ENCODE measurements at regions not wholly inside any gene's neighbourhood (a gene's known extent, or its start where the extent isn't known, plus 50 kb on each side); places are given as distances from the start of the nearest gene placed in this dataset.

DNA sequence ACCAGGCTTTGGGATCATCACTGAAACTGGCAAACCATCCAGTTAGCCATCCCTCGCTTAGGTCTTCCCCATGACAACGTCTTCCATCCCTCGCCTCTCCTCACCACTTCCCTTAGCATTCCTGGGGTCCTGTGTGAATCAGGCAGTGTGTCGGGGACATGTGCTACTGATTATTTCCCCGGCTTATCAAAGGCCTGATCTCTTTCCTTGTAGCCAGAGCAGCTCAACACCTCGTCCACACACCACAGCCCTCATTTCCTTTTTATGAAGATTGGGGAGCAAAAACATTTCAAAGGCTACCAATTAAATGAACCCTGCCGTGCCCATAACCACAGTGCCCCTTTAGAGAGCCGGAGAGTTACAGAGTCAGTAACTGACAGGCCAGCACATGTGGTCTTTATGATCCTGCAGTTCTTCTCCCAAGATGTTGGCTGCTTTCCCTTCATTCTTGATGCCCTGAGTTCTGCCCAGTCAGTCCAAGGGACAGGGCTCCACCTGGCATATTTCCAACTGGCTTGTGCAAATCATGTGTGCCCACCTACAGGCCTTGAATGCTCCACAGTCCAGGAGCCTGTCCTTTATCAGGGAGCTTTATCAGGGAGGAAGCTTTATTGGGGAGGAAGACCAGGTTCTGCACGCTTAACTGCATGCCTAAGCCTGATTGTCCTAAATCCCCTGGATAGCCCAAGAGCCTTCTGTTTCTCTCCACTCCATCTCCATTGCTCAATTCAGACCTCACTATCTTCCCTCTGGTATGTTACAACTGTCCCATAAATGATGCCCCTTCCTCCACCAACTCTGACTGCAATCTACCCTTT lies 343.1 kb downstream of the CYRIA start:
- no peaks in the 10 kb centered on the region for H3K4me1 Mint-ChIP-seq
- DNase-seq (no peak), ATAC-seq (ENCODE audit: low read depth) (no peak)
- no peaks in the 10 kb centered on the region for H3K27me3 Mint-ChIP-seq
- POLR2A ChIA-PET: no interaction called here
- H3K36me3 Mint-ChIP-seq: no peaks in the 10 kb centered on the region
- no peaks in the 10 kb centered on the region for H3K9me3 Mint-ChIP-seq
- H3K27ac Mint-ChIP-seq: no peak overlapping the region
- no peak overlapping the region for H3K4me3 Mint-ChIP-seq

GRCh38 chr2:16321872-16322271 lies 343.8 kb downstream of the CYRIA start:
- H3K4me3 Mint-ChIP-seq: no peak overlapping the region
- no peak overlapping the region for H3K27ac Mint-ChIP-seq
- no peaks in the 10 kb centered on the region for H3K4me1 Mint-ChIP-seq
- no peaks in the 10 kb centered on the region for H3K36me3 Mint-ChIP-seq
- no peak for ATAC-seq (ENCODE audit: low read depth)
- no peaks in the 10 kb centered on the region for H3K27me3 Mint-ChIP-seq
- no peaks in the 10 kb centered on the region for H3K9me3 Mint-ChIP-seq
- no peak for DNase-seq
- POLR2A ChIA-PET: no interaction called here

DNA sequence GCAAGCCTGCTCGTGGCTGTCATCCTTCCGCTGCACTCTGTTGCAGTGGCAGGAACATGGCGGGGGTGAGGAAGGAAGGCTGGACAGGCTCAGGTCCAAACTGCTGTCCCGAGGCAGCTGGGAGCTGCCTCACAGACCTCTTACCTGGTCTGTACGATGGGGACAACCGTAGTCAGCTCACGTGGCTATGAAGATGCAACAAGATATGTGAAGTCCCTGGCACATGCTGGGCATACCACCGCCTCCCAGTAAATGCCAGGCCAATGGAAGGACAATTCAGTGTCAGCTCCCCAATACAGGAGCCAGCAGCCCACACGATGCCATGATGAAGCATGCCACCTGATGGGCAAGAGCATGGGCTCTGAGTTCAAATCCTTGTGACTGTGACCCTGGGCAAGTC lies 344.4 kb downstream of the CYRIA start:
- Mint-ChIP-seq H3K27ac (no peak overlapping the region), H3K27me3 (no peaks in the 10 kb centered on the region), H3K9me3 (no peaks in the 10 kb centered on the region), H3K36me3 (no peaks in the 10 kb centered on the region), H3K4me1 (no peaks in the 10 kb centered on the region), H3K4me3 (no peak overlapping the region)
- POLR2A ChIA-PET: no interaction called here
- DNase-seq (no peak), ATAC-seq (ENCODE audit: low read depth) (no peak)

DNA sequence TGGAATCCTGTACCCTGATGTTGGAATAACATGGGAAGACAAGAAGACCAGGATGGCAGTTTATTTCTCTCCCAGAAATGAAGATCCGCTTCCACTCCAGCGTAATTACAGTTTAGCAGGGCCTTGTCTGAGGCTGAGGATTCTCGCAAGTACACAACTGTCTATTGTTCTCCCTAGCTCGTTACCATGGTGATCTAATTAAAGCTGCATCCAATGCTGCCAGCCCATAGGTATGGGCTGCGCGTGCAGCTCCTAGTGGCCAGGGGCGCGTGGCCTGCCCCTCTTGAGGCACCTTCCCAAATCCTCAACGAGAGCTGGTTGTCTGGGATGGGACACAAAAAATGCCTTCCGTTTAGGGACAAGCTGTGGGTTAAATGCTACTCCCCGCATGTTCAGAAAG lies 344.9 kb downstream of the CYRIA start:
- no peaks in the 10 kb centered on the region for H3K27me3 Mint-ChIP-seq
- DNase-seq: no peak
- H3K27ac Mint-ChIP-seq: no peak overlapping the region
- no peaks in the 10 kb centered on the region for H3K4me1 Mint-ChIP-seq
- no peak overlapping the region for H3K4me3 Mint-ChIP-seq
- POLR2A ChIA-PET: no interaction called here
- no peak for ATAC-seq (ENCODE audit: low read depth)
- H3K9me3 Mint-ChIP-seq: no peaks in the 10 kb centered on the region
- no peaks in the 10 kb centered on the region for H3K36me3 Mint-ChIP-seq

DNA sequence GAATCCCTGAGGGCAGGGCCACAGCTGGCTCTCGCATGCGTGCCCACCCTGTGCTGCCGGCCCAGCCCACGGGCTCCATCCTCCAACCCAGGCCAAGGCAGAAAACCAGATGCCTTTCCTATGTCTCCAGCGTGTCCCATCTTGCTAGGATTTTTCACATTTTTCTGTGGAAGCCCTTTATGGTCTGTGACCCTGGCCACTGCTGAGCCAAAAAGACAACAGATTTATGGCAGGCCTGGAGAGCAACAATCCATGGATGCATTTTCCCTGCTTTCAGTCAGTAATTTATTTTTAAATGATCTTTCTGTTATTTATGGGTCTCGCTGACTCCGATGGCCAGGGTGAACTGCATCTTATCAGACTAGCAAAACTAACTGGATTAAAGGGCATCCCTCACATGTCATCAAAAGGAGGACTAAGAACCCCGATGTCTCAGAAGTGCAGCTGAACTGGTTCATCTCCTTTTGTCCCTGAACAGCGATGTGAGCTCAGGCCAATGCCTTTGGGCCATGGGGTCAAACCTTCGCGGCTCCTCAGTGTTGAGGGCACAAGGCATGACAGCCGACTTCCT lies 346.0 kb downstream of the CYRIA start:
- no peak overlapping the region for H3K4me3 Mint-ChIP-seq
- H3K4me1 Mint-ChIP-seq: no peaks in the 10 kb centered on the region
- H3K27ac Mint-ChIP-seq: no peak overlapping the region
- DNase-seq: no peak
- ATAC-seq (ENCODE audit: low read depth): no peak
- H3K9me3 Mint-ChIP-seq: no peaks in the 10 kb centered on the region
- no peaks in the 10 kb centered on the region for H3K36me3 Mint-ChIP-seq
- peaks cover 2% of the 10 kb centered on the region for H3K27me3 Mint-ChIP-seq
- POLR2A ChIA-PET: no interaction called here

DNA sequence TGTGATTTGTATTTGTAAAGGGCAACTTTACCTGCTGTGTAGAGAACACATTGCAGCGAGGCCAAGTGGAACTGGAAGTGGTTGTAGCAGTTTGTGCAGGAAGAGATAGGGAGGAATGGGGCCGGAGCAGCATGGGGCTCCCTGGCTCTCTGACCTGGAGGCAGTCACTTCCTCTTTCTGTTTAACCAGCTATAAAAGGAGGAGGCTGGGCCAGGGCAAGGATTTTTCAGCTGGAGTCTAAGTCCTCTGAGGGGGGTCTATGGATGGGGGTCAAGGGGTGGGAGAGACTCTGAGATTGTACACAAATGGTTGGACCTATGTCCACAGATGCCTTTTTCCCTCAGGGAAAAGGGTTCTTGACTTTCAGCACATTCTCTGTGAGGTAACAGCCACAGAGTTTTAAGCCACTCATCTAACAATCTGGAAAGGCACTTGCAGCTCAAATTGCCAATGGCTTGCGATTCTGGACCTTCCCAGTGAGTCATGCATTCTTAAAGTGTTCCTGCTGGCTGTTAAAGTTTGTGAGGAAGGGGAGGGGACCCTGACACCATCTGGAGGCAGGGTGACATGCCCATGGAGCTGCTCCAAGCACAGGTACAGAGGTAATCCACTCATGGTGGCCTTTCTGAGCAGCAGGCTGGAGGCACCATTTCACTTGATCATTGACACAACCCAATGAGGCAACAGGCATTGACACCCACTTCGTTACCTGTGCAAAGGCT lies 347.0 kb downstream of the CYRIA start:
- H3K27me3 Mint-ChIP-seq: peaks cover 2% of the 10 kb centered on the region

GRCh38 chr2:16318051-16318450 lies 347.6 kb downstream of the CYRIA start:
- H3K27ac Mint-ChIP-seq: no peak overlapping the region
- no peaks in the 10 kb centered on the region for H3K36me3 Mint-ChIP-seq
- peaks cover 2% of the 10 kb centered on the region for H3K27me3 Mint-ChIP-seq
- DNase-seq (no peak), ATAC-seq (ENCODE audit: low read depth) (no peak)
- POLR2A ChIA-PET: no interaction called here
- H3K4me1 Mint-ChIP-seq: no peaks in the 10 kb centered on the region
- H3K9me3 Mint-ChIP-seq: no peaks in the 10 kb centered on the region
- H3K4me3 Mint-ChIP-seq: no peak overlapping the region

More for the DNA sequence above, 347.0 kb downstream of the CYRIA start:
- DNase-seq: no peak
- Mint-ChIP-seq H3K4me1 (no peaks in the 10 kb centered on the region), H3K36me3 (no peaks in the 10 kb centered on the region), H3K27ac (no peak overlapping the region), H3K9me3 (no peaks in the 10 kb centered on the region), H3K4me3 (no peak overlapping the region)
- POLR2A ChIA-PET: no interaction called here
- ATAC-seq (ENCODE audit: low read depth): no peak

DNA sequence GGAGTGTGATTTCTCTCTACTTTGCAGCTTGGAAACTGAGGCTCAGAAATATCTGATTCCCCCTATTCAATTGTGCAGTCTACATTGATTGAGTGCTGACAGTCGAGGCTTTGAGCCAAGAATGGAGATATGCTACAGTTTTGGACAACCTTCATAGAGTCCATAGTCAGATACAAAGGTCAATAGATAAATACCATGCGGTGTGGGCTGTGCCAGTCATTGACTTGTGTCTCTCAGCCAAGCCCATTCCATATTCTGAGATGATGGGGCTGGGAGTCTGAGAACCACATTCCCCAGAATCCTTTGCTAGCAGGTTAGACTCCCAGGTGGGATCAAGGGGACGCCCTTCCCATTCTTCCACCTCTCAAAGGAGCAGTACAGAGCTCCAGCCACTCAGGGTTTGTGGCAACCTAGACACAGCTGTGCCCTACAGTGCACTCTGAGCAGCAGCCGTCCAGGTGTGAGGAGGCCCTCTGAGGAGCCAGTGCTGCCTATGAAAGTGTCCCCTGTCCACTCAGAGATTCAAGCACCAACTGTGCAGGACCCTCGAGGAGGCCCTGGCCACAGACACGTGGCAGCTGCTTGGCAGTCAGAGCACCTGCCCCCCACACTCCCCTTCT lies 348.3 kb downstream of the CYRIA start:
- no peak for ATAC-seq (ENCODE audit: low read depth)

DNA sequence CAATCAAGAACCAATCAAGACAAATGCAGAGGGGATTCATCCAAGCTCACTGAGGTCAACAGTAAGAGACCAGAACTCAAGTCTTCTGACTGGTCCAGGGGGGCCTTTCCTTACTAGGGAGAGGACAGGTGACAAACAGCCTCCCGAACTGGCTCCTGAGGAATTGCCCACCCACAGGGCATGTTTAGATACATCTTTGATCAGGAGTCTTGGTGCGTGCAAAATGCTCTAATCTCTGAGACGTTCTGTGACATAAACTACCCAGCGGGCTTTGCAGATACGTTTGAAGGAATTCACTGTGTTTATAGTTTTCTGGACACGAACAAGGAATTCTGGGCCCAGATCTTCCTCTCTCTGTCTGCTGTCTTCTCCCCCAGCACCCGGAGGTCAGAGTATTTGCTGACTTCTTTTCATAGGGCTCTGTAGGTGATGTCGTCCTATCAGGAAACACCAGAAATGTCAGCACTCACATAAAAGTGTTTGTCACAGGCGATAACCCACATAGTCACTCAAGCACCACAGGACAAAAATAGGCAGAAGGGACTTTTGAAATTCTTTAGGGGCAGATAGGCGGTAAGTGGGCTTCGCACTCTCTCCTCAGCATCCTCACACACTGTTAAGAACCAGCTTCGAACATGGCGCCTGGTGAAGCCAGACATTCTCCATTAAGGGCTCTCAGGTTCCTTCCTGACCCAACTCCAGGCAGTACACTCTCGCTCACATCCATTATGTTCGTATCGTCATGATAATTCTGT lies 349.0 kb downstream of the CYRIA start:
- Mint-ChIP-seq H3K4me1 (no peaks in the 10 kb centered on the region), H3K27me3 (peaks cover 5% of the 10 kb centered on the region), H3K36me3 (no peaks in the 10 kb centered on the region), H3K27ac (no peak overlapping the region), H3K4me3 (no peak overlapping the region), H3K9me3 (no peaks in the 10 kb centered on the region)
- POLR2A ChIA-PET: no interaction called here
- DNase-seq (no peak), ATAC-seq (ENCODE audit: low read depth) (no peak)

More for the DNA sequence above, 348.3 kb downstream of the CYRIA start:
- Mint-ChIP-seq H3K4me1 (no peaks in the 10 kb centered on the region), H3K36me3 (no peaks in the 10 kb centered on the region), H3K27me3 (peaks cover 2% of the 10 kb centered on the region), H3K4me3 (no peak overlapping the region), H3K27ac (no peak overlapping the region), H3K9me3 (no peaks in the 10 kb centered on the region)
- DNase-seq: no peak
- POLR2A ChIA-PET: no interaction called here

DNA sequence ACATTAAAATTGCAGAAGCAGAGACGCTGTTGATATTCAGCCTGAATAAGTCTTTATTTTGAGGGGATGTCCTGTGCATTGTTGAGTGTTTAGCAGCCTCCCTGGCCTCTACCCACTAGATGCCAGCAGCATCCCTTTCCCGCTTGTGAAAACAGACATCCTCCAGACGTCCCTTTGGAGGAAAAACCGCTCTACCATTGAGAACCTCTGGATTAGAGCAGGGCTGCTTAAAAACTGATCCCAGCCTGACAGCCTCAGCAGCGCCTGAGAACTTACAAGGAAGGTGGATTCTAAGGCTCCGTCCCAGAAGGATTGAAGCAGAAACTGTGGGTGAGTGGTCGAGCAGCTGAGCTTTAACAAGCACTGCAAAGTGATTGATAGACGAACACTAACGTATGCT lies 349.7 kb downstream of the CYRIA start:
- Mint-ChIP-seq H3K36me3 (no peaks in the 10 kb centered on the region), H3K4me3 (no peak overlapping the region), H3K4me1 (no peaks in the 10 kb centered on the region), H3K27ac (no peak overlapping the region), H3K9me3 (no peaks in the 10 kb centered on the region), H3K27me3 (peaks cover 7% of the 10 kb centered on the region)
- POLR2A ChIA-PET: no interaction called here
- DNase-seq: no peak
- no peak for ATAC-seq (ENCODE audit: low read depth)

- H3K27me3 Mint-ChIP-seq: peaks cover 7% of the 10 kb centered on the region
- DNase-seq: no peak
- no peaks in the 10 kb centered on the region for H3K4me1 Mint-ChIP-seq
- no peaks in the 10 kb centered on the region for H3K36me3 Mint-ChIP-seq
- no peaks in the 10 kb centered on the region for H3K9me3 Mint-ChIP-seq
- ATAC-seq (ENCODE audit: low read depth): no peak
- H3K27ac Mint-ChIP-seq: no peak overlapping the region
- POLR2A ChIA-PET: no interaction called here
- H3K4me3 Mint-ChIP-seq: no peak overlapping the region
These were observed 350.2 kb downstream of the CYRIA start for GRCh38 chr2:16315458-16315835.

- H3K36me3 Mint-ChIP-seq: no peaks in the 10 kb centered on the region
These were observed 350.8 kb downstream of the CYRIA start for GRCh38 chr2:16314691-16315457.

GRCh38 chr2:16314001-16314400 lies 351.6 kb downstream of the CYRIA start:
- peaks cover 7% of the 10 kb centered on the region for H3K27me3 Mint-ChIP-seq
- H3K36me3 Mint-ChIP-seq: no peaks in the 10 kb centered on the region
- no peaks in the 10 kb centered on the region for H3K4me1 Mint-ChIP-seq
- POLR2A ChIA-PET: no interaction called here
- DNase-seq: no peak
- ATAC-seq (ENCODE audit: low read depth): no peak
- no peaks in the 10 kb centered on the region for H3K9me3 Mint-ChIP-seq
- no peak overlapping the region for H3K4me3 Mint-ChIP-seq
- H3K27ac Mint-ChIP-seq: no peak overlapping the region

More at GRCh38 chr2:16314691-16315457, 350.8 kb downstream of the CYRIA start:
- no peak overlapping the region for H3K4me3 Mint-ChIP-seq
- POLR2A ChIA-PET: no interaction called here
- no peak overlapping the region for H3K27ac Mint-ChIP-seq
- peaks cover 7% of the 10 kb centered on the region for H3K27me3 Mint-ChIP-seq
- no peak for ATAC-seq (ENCODE audit: low read depth)
- DNase-seq: no peak
- no peaks in the 10 kb centered on the region for H3K4me1 Mint-ChIP-seq
- no peaks in the 10 kb centered on the region for H3K9me3 Mint-ChIP-seq

All from activated naive CD8-positive, alpha-beta T cell treated with anti-CD3 and anti-CD28 coated beads, Interleukin-2, amount 10 ng/mL, durations not matched to agents 7 days and 5 days (primary cell).